ENCODE measurements at regions not wholly inside any gene's neighbourhood (a gene's known extent, or its start where the extent isn't known, plus 50 kb on each side); places are given as distances from the start of the nearest gene placed in this dataset.
"Not testable (repeated sequence)": the region's sequence is repeated elsewhere in the genome, so short reads cannot be mapped to it uniquely, and the experiment has no call there.

DNA sequence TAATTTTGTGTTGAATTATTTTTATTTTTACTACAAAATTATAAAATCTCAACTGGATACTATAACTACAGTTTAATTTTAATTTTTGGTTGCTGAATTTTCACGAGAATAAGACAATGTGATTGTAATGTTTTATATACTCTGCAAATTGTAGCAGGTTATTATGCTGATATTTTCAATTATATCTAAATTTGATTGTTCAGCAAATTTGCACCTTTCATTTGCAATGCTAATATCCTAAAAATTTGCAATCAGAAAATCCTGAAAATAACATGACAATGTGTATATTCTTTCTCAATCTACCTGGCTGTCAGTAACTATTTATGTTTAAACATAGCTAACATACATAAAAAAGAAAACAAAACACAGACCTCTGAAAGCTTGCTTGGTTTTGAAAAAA lies 932.2 kb upstream of the LRFN5 start:
- intact Hi-C loops (cut with DNase I), result no loop called here
- DNase-seq, result no peak

DNA sequence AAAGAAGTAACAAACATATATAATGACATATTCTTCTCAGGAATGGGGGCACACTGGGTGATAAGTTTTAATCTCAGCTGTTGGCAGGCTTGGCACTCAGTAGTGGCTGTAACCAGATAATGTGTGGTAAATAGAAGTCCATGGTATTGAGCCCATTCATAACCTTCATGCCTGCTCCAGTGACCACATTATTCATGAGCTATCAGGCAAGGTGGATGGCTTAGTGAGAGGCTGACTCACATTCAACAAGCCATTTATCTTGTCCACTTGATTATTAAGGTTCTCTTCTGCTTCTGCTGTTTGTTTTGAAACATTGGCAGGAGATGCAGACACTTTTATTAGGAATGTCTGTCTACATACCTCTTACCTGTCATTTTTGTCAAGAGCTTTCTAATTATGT lies 950.4 kb upstream of the LRFN5 start:
- intact Hi-C loops (cut with DNase I), result no loop called here
- DNase-seq, result no peak

DNA sequence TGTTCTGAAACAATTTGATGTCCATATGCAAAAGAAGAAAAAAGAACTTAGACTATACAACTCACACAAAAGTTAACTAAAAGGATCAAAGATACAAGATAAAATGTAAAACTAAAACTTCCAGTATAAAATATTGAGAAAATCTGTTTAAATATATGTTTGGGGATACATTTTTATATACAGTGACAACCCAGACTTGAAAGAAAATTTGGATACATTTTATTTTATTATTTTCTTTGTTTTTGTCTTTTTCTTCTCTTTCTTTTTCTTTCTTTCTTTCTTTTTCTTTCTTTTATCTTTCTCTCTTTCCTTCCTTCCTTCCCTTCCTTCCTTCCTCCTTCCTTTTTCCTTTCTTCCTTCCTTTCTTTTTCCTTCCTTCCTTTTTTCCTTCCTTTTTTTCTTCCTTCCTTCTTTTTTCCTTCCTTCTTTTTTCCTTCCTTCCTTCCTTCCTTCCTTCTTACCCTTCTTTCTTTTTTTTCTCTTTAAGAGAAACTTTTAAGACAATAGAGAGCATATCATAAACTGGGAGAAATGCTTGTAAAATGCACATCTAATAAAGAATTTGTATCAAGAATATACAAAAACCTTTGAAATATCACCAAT lies 954.5 kb upstream of the LRFN5 start:
- intact Hi-C loops (cut with DNase I), result no loop called here
- DNase-seq, result no peak

DNA sequence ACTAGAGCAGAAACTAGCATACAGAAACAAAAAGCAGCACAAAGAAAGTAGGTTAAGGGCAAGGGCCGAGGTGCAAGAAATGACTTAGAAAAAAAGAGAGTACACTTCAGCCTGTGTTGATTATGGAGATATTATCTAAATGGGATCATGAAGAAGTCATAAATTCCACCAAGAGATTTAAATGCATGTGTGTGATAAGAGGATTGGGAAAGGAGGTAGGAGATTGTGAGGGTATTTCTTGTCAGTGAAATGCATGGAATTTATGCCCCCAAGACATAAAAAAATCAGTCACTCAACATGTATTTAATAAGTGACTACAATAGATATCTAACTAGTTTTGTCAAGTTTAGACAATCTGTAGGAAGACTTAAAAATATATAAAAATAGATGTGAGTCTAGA lies 976.2 kb upstream of the LRFN5 start:
- intact Hi-C loops (cut with DNase I), result no loop called here
- no peak for DNase-seq

DNA sequence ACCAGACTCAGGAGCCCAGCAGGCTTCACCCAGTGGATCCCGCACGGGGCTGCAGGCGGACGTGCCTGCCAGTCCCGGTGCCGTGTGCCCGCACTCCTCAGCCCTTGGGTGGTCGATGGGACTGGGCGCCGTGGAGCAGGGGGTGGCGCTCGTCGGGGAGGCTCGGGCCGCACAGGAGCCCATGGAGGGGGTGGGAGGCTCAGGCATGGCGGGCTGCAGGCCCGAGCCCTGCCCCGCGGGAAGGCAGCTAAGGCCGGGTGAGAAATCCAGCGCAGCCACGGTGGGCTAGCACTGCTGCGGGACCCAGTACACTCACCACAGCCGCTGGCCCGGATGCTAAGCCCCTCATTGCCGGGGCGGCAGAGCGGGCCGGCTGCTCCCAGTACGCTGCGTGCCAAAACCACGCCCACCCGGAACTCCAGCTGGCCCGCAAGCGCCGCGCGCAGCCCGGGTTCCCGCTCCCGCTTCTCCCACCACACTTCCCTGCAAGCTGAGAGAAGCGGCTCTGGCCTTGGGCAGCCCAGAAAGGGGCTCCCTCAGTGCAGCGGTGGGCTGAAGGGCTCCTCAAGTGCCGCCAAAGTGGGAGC lies 977.0 kb upstream of the LRFN5 start:
- intact Hi-C loops (cut with DNase I); DNase-seq: not testable (repeated sequence)

DNA sequence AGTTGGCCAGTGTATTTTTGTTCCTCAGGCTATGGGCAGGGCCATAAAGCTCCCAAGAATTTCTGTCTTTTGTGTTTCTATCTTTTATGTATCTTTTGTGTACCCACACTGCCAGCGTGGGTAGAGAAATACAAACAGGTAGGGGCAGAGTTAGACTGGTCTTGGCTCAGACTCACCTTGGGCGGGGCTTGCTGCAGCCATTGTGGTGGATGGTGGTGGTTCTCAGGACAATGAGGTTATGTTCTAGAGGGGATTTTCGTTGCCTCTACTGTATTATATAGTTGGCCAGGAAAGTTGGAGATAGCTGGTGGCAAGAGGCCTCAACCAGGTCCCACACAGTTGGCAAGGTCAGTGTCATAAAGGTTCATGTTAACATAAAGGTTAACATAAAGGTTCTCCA lies 977.5 kb upstream of the LRFN5 start:
- intact Hi-C loops (cut with DNase I), result no loop called here

DNA sequence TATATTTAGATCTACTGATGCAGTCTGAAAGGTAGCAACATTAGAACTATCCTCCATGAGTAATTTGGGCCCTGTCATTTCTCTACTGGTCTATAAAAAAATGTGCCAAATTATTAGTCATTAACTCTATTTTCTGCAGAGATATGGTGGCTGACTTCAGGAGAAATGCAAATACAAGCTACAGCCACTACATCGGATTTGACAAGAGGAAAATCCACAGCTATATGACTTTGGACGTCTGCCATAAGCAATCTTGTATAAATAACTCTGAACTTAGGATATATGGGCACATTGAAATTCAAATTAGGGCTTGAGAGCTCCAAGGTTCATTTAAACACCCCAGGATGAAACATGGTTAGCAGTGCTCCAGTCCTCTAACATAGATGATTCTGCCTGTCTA lies 983.0 kb upstream of the LRFN5 start:
- intact Hi-C loops (cut with DNase I), result no loop called here

More for the DNA sequence above, 977.5 kb upstream of the LRFN5 start:
- no peak for DNase-seq

DNA sequence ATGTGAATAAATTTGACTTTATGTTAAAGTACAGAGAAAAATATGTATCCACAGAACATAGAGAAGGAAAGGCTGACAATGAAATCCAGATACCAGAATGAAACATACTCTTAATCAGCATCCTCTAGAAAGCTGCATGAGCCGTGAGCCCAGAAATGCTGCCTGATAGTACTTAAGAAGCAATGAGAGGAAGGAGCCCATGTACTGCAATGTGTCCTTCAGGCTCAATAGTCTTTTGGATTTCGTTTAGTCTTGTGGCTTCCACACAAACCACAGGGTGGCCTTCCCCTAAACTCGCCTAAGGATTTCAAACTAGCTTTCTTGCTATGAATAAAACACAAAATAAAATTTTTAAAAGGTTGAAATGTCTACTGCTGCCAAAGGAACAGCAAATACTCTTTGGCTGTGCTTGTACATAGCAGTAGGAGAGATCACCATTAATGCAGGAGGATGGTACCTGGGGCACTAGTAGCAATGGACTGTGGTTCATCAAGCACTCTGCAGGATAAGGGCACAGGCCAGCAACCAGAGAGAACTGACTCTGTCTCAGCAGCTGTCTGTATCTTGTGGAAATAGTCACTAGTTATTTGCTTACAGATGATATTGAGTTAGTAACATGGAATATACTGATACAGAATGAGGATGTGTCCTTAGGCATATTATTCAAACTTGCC lies 988.3 kb upstream of the LRFN5 start:
- intact Hi-C loops (cut with DNase I), result no loop called here
- DNase-seq, result no peak

More for the DNA sequence above, 983.0 kb upstream of the LRFN5 start:
- DNase-seq, result no peak

DNA sequence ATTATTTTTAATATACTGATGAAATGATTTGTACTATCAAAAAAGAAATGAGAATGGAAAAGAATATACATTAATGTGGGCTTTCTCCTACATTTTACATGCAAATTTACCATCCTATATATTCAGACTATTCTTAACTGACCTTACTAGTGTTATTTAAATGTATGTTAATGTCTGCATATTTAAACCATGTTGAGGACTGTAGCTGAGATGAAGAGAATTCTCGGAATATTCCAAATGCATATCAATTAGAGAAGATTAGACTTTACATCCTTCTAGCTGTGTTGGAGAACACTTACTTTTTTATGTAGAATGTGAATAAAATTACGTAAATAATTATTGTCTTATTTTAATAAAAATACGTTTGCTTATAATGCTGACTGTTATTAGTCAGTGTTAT lies 990.1 kb upstream of the LRFN5 start:
- no peak for DNase-seq
- intact Hi-C loops (cut with DNase I), result no loop called here

DNA sequence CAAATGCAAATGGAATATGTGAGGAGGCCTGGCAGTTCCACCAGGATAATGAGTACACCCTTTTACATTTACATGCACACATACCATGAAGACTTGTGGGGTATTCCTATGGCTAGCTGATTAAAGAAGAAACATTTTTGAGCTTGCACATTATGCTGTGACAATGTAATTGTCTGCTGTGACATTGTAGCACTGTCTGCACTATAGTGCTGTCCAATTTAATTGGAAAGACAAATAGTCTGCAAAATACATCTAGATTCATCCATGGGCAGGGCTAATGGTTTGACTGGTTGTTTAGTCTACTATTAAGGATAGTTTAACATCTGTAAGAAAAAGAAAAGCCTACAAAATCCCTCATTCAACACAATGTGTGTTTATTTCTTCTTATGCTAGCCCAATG lies 1005.6 kb upstream of the LRFN5 start:
- intact Hi-C loops (cut with DNase I), result no loop called here
- no peak for DNase-seq

DNA sequence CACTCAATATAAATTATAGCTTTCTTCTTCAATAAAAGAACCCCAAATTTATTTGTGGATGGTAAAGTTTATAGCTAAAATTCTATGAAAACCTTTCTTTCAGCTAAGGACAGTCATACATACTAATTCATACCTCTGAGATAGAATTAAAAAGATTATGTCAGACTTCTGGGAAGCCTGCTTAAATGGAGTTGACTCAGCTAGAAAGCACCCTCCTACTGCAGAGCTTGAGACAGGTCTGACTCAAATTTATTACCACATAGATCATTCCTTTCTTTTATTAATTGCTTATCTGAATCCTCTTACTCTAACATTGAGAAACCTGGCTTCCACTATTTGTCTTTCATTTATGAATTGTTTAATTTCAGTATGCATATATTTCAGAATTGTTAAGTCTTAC lies 1007.0 kb upstream of the LRFN5 start:
- intact Hi-C loops (cut with DNase I), result no loop called here
- peak in 5 of 42 donors; percentile 5 to 39 (median 20) for DNase-seq

DNA sequence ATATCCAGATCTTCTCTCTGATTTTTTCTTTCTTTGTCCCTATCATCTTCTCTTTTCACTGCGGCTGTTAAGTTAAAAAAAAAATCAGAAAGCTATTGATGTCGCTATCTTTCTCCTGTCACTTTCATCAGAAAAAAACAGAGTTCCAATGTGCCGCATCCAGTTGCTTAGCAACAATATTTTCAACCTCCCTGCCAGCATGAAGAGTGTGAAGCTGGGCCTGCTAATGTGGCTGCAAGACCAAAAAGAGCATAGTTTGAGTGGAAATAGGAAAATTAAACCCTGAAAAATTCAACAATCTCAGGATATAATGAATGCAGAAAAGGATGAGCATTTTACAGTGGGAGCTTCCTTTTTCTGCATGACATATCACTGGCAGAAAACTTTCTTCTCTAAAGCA lies 1025.4 kb upstream of the LRFN5 start:
- DNase-seq, result peak in 13 of 42 donors; percentile 1 to 51 (median 12)
- intact Hi-C loops (cut with DNase I), result no loop called here

DNA sequence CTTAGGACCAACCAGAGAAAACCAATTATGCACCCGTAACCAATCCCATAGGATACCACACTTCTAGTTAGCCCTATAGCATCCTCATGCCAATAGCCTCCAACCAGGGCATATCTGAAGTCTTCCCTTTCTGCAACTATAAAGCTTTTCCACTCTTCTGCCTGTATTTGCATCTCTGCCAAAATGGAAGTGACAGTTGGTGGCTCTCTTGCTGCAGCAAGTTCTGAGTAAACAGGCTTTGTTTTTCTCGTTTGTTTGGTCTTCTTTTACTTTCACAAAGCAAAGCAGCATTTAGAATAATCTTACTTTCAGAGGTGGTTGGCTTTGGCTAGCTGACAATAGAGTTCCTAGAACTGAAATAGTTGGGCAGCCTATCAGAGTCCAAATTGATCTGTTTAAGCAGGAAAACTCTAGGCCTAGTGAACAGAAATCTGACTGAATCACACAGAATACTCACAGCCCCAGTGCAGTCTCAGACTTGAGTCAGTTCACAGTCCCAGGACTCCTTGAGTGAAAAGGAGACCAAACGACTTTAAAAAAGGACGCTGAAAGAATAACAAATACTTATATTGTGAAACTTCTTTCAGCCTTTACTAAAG lies 1029.7 kb upstream of the LRFN5 start:
- intact Hi-C loops (cut with DNase I), result no loop called here
- DNase-seq, result peak in 2 of 42 donors; percentile 2 to 39

DNA sequence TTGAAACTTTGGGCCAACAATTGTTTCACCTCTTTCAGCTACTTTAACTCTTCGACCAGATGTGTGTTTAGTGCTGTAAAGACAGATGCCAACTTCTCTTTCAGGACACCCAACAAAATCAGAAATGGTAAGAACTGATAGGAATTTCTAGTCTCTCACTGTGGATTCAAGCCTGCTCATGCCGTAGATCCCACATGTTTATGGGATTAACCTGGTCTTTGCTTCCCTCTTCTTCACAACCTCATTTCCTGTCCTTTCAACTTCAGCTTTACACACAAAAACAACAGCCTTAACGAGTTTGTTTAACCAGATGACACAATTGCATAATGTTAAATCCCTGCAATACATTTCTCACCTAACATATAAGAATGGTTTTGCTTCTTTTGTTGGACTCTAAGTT lies 1031.9 kb upstream of the LRFN5 start:
- intact Hi-C loops (cut with DNase I), result no loop called here
- no peak for DNase-seq

DNA sequence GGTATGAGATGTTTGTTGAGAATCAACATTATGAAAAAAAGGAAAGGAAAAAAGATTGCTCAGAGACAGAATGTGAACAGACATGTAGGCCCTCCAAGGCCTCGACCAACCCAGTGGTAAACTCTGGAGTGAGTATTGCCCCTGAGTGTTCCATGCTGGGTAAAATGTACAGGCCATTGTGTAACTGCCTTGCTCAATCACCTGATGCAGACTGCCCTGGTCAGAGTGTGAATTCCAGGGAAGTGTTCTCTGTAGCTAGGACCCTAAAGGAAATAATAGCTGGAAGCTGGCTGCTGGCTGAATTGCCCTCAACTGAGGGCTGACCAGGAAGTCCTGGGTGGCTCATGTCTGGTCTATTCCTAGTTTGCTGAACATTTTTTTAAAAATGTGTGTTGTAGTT lies 1081.4 kb upstream of the LRFN5 start:
- DNase-seq, result no peak
- intact Hi-C loops (cut with DNase I), result no loop called here

DNA sequence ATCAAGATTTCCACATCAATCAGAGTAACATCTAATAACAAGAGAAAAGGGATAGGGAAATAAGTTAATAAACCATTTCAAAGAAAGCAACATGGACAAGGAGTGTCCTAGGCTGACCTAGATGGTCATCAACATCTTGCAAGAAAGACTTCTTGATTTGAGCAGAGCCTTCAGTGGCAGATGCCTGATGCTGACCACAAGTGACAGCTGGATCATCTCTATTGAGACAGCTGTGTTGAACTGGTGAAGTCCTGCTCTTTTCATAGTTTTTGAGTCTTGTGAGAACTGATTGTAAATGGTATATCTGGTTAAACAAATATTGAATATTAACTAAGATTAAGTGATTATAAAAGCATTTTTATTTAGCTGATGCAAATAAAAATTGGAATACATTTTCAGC lies 1083.6 kb upstream of the LRFN5 start:
- intact Hi-C loops (cut with DNase I), result no loop called here

DNA sequence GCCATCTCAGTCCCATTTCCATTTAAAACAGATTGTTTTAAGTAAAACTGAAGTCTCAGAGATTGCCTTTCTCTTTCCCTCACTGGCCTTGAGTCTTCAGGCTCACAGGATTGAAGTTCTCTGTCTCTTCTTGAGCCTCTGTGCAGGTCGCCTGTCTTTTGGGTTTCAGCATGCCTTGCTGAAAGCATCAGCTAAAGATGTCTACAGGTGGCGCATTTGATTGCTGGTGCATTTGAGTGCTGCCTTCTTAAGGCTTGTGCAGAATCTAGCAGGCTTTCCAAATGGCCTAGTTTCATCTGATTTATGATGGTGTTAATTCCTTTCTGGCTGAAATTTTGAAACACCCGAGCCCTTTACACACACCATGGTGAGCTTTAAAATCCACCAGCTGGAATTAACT lies 1062.2 kb upstream of the FBXO33 start:
- no peak for DNase-seq
- intact Hi-C loops (cut with DNase I), result no loop called here

More for the DNA sequence above, 1083.6 kb upstream of the LRFN5 start:
- DNase-seq, result no peak

DNA sequence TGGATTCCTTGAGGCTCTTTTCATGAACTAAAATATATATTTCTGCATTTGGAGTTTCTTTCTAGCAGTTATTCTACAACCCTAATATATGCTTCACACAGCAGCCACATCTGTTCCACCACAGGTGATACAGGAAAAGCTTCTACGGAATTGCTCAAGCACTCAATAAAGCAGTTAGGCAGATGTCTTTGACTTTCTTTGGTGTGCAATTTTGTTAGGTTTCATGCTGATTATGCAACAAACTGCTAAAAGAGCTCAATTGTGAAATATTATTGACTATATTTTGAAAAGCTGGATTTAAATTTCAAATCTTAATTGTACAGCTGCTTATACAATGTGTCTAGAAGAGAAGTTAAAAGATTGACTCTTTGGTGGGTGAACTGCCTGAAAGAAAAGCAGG lies 1055.6 kb upstream of the FBXO33 start:
- no peak for DNase-seq
- intact Hi-C loops (cut with DNase I), result no loop called here

DNA sequence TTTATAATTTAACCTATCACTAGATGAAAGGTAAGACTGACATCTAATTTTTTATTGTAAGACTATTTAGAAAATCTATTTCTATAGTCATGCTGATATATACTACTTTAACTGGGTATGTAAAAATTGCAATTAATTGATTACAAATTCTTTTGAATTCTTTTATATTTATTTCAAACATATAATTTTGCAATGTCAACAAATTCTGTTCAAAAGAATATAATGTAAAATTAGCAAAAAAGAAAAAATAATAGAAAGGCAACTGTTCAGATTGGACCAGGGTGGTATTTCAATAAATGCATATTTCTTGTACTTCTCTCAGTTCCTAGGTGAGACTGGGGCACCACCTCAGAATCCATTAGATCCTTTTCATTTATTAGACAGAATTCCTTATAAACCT lies 1053.5 kb upstream of the FBXO33 start:
- intact Hi-C loops (cut with DNase I), result no loop called here
- DNase-seq, result no peak

DNA sequence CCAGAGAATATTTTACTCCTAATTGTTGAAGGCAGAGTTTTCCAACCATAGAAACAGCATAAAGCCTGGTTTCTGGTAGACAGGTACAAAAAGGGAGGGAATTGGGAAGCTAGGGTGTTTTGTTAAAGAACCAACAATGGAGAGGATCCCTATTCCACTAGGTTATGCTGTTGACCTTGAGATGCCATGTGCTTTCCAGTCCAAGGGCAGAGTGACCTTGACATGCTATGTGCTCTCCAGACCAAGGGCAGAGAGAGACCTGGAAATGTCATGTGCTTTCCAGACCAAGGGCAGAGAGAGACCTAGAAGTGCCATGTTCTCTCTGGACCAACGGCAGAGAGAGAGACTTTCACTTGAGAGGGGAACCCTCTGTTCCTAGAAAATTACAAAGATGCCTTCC lies 1043.8 kb upstream of the FBXO33 start:
- intact Hi-C loops (cut with DNase I), result no loop called here
- DNase-seq, result no peak

DNA sequence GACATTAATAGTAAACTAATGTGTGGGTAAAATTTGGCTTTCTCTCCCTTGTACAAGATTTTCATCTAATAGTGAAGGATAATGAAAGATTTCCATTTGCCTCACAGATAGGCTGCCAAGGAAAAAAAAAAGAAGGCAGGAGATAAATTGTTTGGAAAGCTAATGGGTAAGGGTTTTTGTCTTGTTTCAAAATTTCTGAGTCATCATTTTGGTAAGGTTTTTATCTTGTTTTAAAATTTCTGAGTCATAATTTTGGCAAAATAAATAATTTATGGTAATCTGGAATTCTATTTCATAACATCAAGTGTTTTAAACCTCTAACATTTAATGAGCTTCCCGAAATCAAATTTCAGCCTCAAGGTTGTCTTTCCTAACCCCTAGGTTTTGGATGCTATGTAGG lies 1035.7 kb upstream of the FBXO33 start:
- no peak for DNase-seq
- intact Hi-C loops (cut with DNase I), result no loop called here
